Activated CD4-positive, alpha-beta T cell treated with anti-CD3 and anti-CD28 coated beads, Interleukin-2, amount 10 ng/mL, durations not matched to agents 7 days and 5 days (primary cell): ENCODE measurements at regions not wholly inside any gene's neighbourhood (a gene's known extent, or its start where the extent isn't known, plus 50 kb on each side); places are given as distances from the start of the nearest gene placed in this dataset.

Source experiments
- CTCF ChIA-PET: fragments of 350-600 bp; sonication (Branson Sonifier 250); formaldehyde crosslinking; loops from one replicate; lab custom pipeline; 2021; ENCODE audit warnings: antibody characterized with exemption; lab: Charles Lee
- POLR2A ChIA-PET: fragments of 350-600 bp; sonication (Branson Sonifier 250); formaldehyde crosslinking; loops from one replicate; lab custom pipeline; 2021; ENCODE audit warnings: antibody characterized with exemption; lab: Charles Lee
- DNase-seq: peaks from one replicate; pipeline ENCODE4 v3.0.0-alpha.2; 2020
- H3K27ac Mint-ChIP-seq: one replicate; pipeline ENCODE4 v1.8.0; 2021; ENCODE audit warnings: mild to moderate bottlenecking, moderate library complexity, mixed read lengths
- H3K27me3 Mint-ChIP-seq: one replicate; pipeline ENCODE4 v1.8.0; 2021; ENCODE audit warnings: mixed read lengths
- H3K36me3 Mint-ChIP-seq: one replicate; pipeline ENCODE4 v1.8.0; 2021; ENCODE audit warnings: low read depth, mixed read lengths
- H3K4me1 Mint-ChIP-seq: one replicate; pipeline ENCODE4 v1.8.0; 2021; ENCODE audit warnings: mixed read lengths
- H3K4me3 Mint-ChIP-seq: one replicate; pipeline ENCODE4 v1.8.0; 2021; ENCODE audit warnings: mild to moderate bottlenecking, moderate library complexity, mixed read lengths
- H3K9me3 Mint-ChIP-seq: one replicate; pipeline ENCODE4 v1.8.0; 2021; ENCODE audit warnings: mixed read lengths

GRCh38 chr5:113813466-113813865 lies 300.0 kb downstream of the YTHDC2 start:
- H3K27me3 Mint-ChIP-seq, result no peaks in the 10 kb centered on the region
- H3K9me3 Mint-ChIP-seq, result no peaks in the 10 kb centered on the region
- no peak overlapping the region for H3K27ac Mint-ChIP-seq
- H3K36me3 Mint-ChIP-seq, result no peaks in the 10 kb centered on the region
- H3K4me3 Mint-ChIP-seq, result no peak overlapping the region
- no peak for DNase-seq
- ChIA-PET CTCF (no interaction called here), POLR2A (no interaction called here)
- no peaks in the 10 kb centered on the region for H3K4me1 Mint-ChIP-seq

GRCh38 chr5:113817683-113818082 lies 304.2 kb downstream of the YTHDC2 start:
- ChIA-PET CTCF (no interaction called here), POLR2A (no interaction called here)
- H3K9me3 Mint-ChIP-seq, result no peaks in the 10 kb centered on the region
- H3K4me1 Mint-ChIP-seq, result no peaks in the 10 kb centered on the region
- no peaks in the 10 kb centered on the region for H3K36me3 Mint-ChIP-seq
- no peak overlapping the region for H3K27ac Mint-ChIP-seq
- no peaks in the 10 kb centered on the region for H3K27me3 Mint-ChIP-seq
- DNase-seq, result no peak
- no peak overlapping the region for H3K4me3 Mint-ChIP-seq

- no peak for DNase-seq
- Mint-ChIP-seq H3K27ac (no peak overlapping the region), H3K9me3 (peaks cover 3% of the 10 kb centered on the region), H3K36me3 (no peaks in the 10 kb centered on the region), H3K4me3 (no peak overlapping the region), H3K4me1 (no peaks in the 10 kb centered on the region), H3K27me3 (no peaks in the 10 kb centered on the region)
- ChIA-PET CTCF (interaction anchor here (0.6 kb wide), 1 partner anchor 1352 kb away, joined by 4 read pairs; no protein-coding TSS in a partner anchor), POLR2A (no interaction called here)
Measured at GRCh38 chr5:113823696-113824095, 310.2 kb downstream of the YTHDC2 start.

- DNase-seq, result no peak
- H3K36me3 Mint-ChIP-seq, result no peaks in the 10 kb centered on the region
- peaks cover 3% of the 10 kb centered on the region for H3K9me3 Mint-ChIP-seq
- no peak overlapping the region for H3K27ac Mint-ChIP-seq
- CTCF ChIA-PET, result no interaction called here
- H3K4me1 Mint-ChIP-seq, result no peaks in the 10 kb centered on the region
- H3K4me3 Mint-ChIP-seq, result no peak overlapping the region
- POLR2A ChIA-PET, result no interaction called here
- H3K27me3 Mint-ChIP-seq, result no peaks in the 10 kb centered on the region
Measured at GRCh38 chr5:113824307-113824706, 310.8 kb downstream of the YTHDC2 start.

GRCh38 chr5:113825176-113825575 lies 311.7 kb downstream of the YTHDC2 start:
- ChIA-PET CTCF (no interaction called here), POLR2A (no interaction called here)
- H3K27me3 Mint-ChIP-seq, result no peaks in the 10 kb centered on the region
- H3K4me1 Mint-ChIP-seq, result no peaks in the 10 kb centered on the region
- DNase-seq, result no peak
- H3K36me3 Mint-ChIP-seq, result no peaks in the 10 kb centered on the region
- H3K4me3 Mint-ChIP-seq, result no peak overlapping the region
- no peak overlapping the region for H3K27ac Mint-ChIP-seq
- H3K9me3 Mint-ChIP-seq, result peaks cover 3% of the 10 kb centered on the region

GRCh38 chr5:113846941-113847340 lies 333.4 kb downstream of the YTHDC2 start:
- Mint-ChIP-seq H3K27ac (no peak overlapping the region), H3K9me3 (no peaks in the 10 kb centered on the region), H3K4me3 (no peak overlapping the region), H3K27me3 (no peaks in the 10 kb centered on the region), H3K4me1 (no peaks in the 10 kb centered on the region), H3K36me3 (no peaks in the 10 kb centered on the region)
- CTCF ChIA-PET, result interaction anchor here (0.6 kb wide), 1 partner anchor 1071 kb away, joined by 3 read pairs; no protein-coding TSS in a partner anchor
- no peak for DNase-seq
- POLR2A ChIA-PET, result no interaction called here

GRCh38 chr5:113864437-113864836 lies 350.9 kb downstream of the YTHDC2 start:
- Mint-ChIP-seq H3K4me3 (no peak overlapping the region), H3K4me1 (no peaks in the 10 kb centered on the region), H3K27ac (no peak overlapping the region), H3K27me3 (no peaks in the 10 kb centered on the region), H3K36me3 (no peaks in the 10 kb centered on the region), H3K9me3 (peaks cover 5% of the 10 kb centered on the region)
- ChIA-PET POLR2A (no interaction called here), CTCF (no interaction called here)
- DNase-seq, result no peak

GRCh38 chr5:113866763-113867162 lies 353.3 kb downstream of the YTHDC2 start:
- Mint-ChIP-seq H3K9me3 (no peaks in the 10 kb centered on the region), H3K4me1 (no peaks in the 10 kb centered on the region), H3K27ac (no peak overlapping the region), H3K36me3 (no peaks in the 10 kb centered on the region), H3K27me3 (no peaks in the 10 kb centered on the region), H3K4me3 (no peak overlapping the region)
- ChIA-PET POLR2A (no interaction called here), CTCF (no interaction called here)
- no peak for DNase-seq

- Mint-ChIP-seq H3K4me3 (no peak overlapping the region), H3K36me3 (no peaks in the 10 kb centered on the region), H3K4me1 (no peaks in the 10 kb centered on the region), H3K27me3 (no peaks in the 10 kb centered on the region), H3K27ac (no peak overlapping the region), H3K9me3 (no peaks in the 10 kb centered on the region)
- DNase-seq, result no peak
- CTCF ChIA-PET, result no interaction called here
- POLR2A ChIA-PET, result no interaction called here
Measured at GRCh38 chr5:113869611-113870010, 356.1 kb downstream of the YTHDC2 start.

GRCh38 chr5:113871972-113872371 lies 358.5 kb downstream of the YTHDC2 start:
- H3K9me3 Mint-ChIP-seq, result no peaks in the 10 kb centered on the region
- ChIA-PET POLR2A (no interaction called here), CTCF (no interaction called here)
- no peak overlapping the region for H3K27ac Mint-ChIP-seq
- no peak for DNase-seq
- no peaks in the 10 kb centered on the region for H3K36me3 Mint-ChIP-seq
- H3K27me3 Mint-ChIP-seq, result no peaks in the 10 kb centered on the region
- H3K4me3 Mint-ChIP-seq, result no peak overlapping the region
- H3K4me1 Mint-ChIP-seq, result no peaks in the 10 kb centered on the region

GRCh38 chr5:113875096-113875495 lies 361.6 kb downstream of the YTHDC2 start:
- Mint-ChIP-seq H3K9me3 (no peaks in the 10 kb centered on the region), H3K27ac (no peak overlapping the region), H3K4me3 (no peak overlapping the region), H3K4me1 (no peaks in the 10 kb centered on the region), H3K36me3 (no peaks in the 10 kb centered on the region), H3K27me3 (no peaks in the 10 kb centered on the region)
- DNase-seq, result no peak
- CTCF ChIA-PET, result no interaction called here
- POLR2A ChIA-PET, result no interaction called here

GRCh38 chr5:113891491-113891890 lies 378.0 kb downstream of the YTHDC2 start:
- Mint-ChIP-seq H3K27ac (no peak overlapping the region), H3K4me1 (no peaks in the 10 kb centered on the region), H3K4me3 (no peak overlapping the region), H3K36me3 (no peaks in the 10 kb centered on the region), H3K9me3 (no peaks in the 10 kb centered on the region), H3K27me3 (no peaks in the 10 kb centered on the region)
- ChIA-PET CTCF (no interaction called here), POLR2A (no interaction called here)
- no peak for DNase-seq

- H3K9me3 Mint-ChIP-seq, result no peaks in the 10 kb centered on the region
- DNase-seq, result no peak
- H3K4me1 Mint-ChIP-seq, result no peaks in the 10 kb centered on the region
- H3K27me3 Mint-ChIP-seq, result no peaks in the 10 kb centered on the region
- POLR2A ChIA-PET, result no interaction called here
- H3K4me3 Mint-ChIP-seq, result no peak overlapping the region
- CTCF ChIA-PET, result no interaction called here
- no peak overlapping the region for H3K27ac Mint-ChIP-seq
- H3K36me3 Mint-ChIP-seq, result no peaks in the 10 kb centered on the region
Measured at GRCh38 chr5:113896789-113897188, 383.3 kb downstream of the YTHDC2 start.

- no peaks in the 10 kb centered on the region for H3K27me3 Mint-ChIP-seq
- no peak overlapping the region for H3K27ac Mint-ChIP-seq
- ChIA-PET POLR2A (no interaction called here), CTCF (no interaction called here)
- H3K4me3 Mint-ChIP-seq, result no peak overlapping the region
- H3K9me3 Mint-ChIP-seq, result no peaks in the 10 kb centered on the region
- no peak for DNase-seq
- H3K4me1 Mint-ChIP-seq, result no peaks in the 10 kb centered on the region
- H3K36me3 Mint-ChIP-seq, result no peaks in the 10 kb centered on the region
Measured at GRCh38 chr5:113897748-113898147, 384.3 kb downstream of the YTHDC2 start.
